WTC11 (cell line): ENCODE measurements at regions not wholly inside any gene's neighbourhood (a gene's known extent, or its start where the extent isn't known, plus 50 kb on each side); places are given as distances from the start of the nearest gene placed in this dataset.

ENCODE experiments used
- CBFB ChIP-seq: sonication (generic); formaldehyde crosslinking; IDR thresholded peaks from 2 replicates; pipeline ENCODE4 v1.8.1; 2022; ENCODE audit warnings: mild to moderate bottlenecking, low read depth, missing genetic modification reagents
- GABPB1 ChIP-seq: sonication (generic); formaldehyde crosslinking; IDR thresholded peaks from 2 replicates; pipeline ENCODE4 v1.8.1; 2023; ENCODE audit warnings: mild to moderate bottlenecking, missing genetic modification reagents
- KAT7 ChIP-seq: sonication (generic); formaldehyde crosslinking; IDR thresholded peaks from 2 replicates; pipeline ENCODE4 v1.8.1; 2023; ENCODE audit warnings: missing genetic modification reagents, mild to moderate bottlenecking, borderline replicate concordance
- MAX ChIP-seq: sonication (generic); formaldehyde crosslinking; IDR thresholded peaks from 2 replicates; pipeline ENCODE4 v1.8.0; 2022; ENCODE audit warnings: mild to moderate bottlenecking, missing genetic modification reagents
- SMAD3 ChIP-seq: sonication (generic); formaldehyde crosslinking; IDR thresholded peaks from 2 replicates; pipeline ENCODE4 v1.8.0; 2022; ENCODE audit warnings: missing genetic modification reagents, mild to moderate bottlenecking, borderline replicate concordance
- SMAD4 ChIP-seq: sonication (generic); formaldehyde crosslinking; IDR thresholded peaks from 2 replicates; pipeline ENCODE4 v1.8.0; 2022; ENCODE audit warnings: mild to moderate bottlenecking, missing genetic modification reagents
- USF1 ChIP-seq: sonication (generic); formaldehyde crosslinking; IDR thresholded peaks from 2 replicates; pipeline ENCODE4 v1.8.0; 2022; ENCODE audit warnings: mild to moderate bottlenecking, missing genetic modification reagents
- TF ChIP-seq, protein P1 (sequence below): fragments of 200-600 bp; IDR thresholded peaks from 2 replicates; pipeline ENCODE4 v1.8.0; 2022; ENCODE audit warnings: antibody characterized with exemption
- TF ChIP-seq, protein P2 (sequence below): sonication (generic); formaldehyde crosslinking; IDR thresholded peaks from 2 replicates; pipeline ENCODE4 v1.8.1; 2023; ENCODE audit warnings: mild to moderate bottlenecking, missing genetic modification reagents, moderate library complexity
- TF ChIP-seq, protein P3 (sequence below): fragments of 250-450 bp; sonication (Bioruptor Pico); IDR thresholded peaks from 2 replicates; pipeline ENCODE4 v2.1.2; 2022; ENCODE audit warnings: mild to moderate bottlenecking, moderate library complexity
- TF ChIP-seq, protein P4 (sequence below): sonication (generic); formaldehyde crosslinking; IDR thresholded peaks from 2 replicates; pipeline ENCODE4 v1.8.1; 2023; ENCODE audit warnings: mild to moderate bottlenecking, missing genetic modification reagents, borderline replicate concordance

- TF ChIP-seq CBFB (CRISPR knock-in tag) (no peak), SMAD4 (CRISPR knock-in tag) (no peak), KAT7 (CRISPR knock-in tag) (no peak), MAX (no peak), USF1 (CRISPR knock-in tag) (no peak), SMAD3 (no peak), GABPB1 (no peak)
- TF ChIP-seq, protein P1, sequence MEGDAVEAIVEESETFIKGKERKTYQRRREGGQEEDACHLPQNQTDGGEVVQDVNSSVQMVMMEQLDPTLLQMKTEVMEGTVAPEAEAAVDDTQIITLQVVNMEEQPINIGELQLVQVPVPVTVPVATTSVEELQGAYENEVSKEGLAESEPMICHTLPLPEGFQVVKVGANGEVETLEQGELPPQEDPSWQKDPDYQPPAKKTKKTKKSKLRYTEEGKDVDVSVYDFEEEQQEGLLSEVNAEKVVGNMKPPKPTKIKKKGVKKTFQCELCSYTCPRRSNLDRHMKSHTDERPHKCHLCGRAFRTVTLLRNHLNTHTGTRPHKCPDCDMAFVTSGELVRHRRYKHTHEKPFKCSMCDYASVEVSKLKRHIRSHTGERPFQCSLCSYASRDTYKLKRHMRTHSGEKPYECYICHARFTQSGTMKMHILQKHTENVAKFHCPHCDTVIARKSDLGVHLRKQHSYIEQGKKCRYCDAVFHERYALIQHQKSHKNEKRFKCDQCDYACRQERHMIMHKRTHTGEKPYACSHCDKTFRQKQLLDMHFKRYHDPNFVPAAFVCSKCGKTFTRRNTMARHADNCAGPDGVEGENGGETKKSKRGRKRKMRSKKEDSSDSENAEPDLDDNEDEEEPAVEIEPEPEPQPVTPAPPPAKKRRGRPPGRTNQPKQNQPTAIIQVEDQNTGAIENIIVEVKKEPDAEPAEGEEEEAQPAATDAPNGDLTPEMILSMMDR = no peak
- TF ChIP-seq, protein P2, sequence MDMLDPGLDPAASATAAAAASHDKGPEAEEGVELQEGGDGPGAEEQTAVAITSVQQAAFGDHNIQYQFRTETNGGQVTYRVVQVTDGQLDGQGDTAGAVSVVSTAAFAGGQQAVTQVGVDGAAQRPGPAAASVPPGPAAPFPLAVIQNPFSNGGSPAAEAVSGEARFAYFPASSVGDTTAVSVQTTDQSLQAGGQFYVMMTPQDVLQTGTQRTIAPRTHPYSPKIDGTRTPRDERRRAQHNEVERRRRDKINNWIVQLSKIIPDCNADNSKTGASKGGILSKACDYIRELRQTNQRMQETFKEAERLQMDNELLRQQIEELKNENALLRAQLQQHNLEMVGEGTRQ (CRISPR knock-in tag) = no peak
- TF ChIP-seq, protein P3, sequence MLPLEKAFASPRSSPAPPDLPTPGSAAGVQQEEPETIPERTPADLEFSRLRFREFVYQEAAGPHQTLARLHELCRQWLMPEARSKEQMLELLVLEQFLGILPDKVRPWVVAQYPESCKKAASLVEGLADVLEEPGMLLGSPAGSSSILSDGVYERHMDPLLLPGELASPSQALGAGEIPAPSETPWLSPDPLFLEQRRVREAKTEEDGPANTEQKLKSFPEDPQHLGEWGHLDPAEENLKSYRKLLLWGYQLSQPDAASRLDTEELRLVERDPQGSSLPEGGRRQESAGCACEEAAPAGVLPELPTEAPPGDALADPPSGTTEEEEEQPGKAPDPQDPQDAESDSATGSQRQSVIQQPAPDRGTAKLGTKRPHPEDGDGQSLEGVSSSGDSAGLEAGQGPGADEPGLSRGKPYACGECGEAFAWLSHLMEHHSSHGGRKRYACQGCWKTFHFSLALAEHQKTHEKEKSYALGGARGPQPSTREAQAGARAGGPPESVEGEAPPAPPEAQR = no peak
- TF ChIP-seq, protein P4, sequence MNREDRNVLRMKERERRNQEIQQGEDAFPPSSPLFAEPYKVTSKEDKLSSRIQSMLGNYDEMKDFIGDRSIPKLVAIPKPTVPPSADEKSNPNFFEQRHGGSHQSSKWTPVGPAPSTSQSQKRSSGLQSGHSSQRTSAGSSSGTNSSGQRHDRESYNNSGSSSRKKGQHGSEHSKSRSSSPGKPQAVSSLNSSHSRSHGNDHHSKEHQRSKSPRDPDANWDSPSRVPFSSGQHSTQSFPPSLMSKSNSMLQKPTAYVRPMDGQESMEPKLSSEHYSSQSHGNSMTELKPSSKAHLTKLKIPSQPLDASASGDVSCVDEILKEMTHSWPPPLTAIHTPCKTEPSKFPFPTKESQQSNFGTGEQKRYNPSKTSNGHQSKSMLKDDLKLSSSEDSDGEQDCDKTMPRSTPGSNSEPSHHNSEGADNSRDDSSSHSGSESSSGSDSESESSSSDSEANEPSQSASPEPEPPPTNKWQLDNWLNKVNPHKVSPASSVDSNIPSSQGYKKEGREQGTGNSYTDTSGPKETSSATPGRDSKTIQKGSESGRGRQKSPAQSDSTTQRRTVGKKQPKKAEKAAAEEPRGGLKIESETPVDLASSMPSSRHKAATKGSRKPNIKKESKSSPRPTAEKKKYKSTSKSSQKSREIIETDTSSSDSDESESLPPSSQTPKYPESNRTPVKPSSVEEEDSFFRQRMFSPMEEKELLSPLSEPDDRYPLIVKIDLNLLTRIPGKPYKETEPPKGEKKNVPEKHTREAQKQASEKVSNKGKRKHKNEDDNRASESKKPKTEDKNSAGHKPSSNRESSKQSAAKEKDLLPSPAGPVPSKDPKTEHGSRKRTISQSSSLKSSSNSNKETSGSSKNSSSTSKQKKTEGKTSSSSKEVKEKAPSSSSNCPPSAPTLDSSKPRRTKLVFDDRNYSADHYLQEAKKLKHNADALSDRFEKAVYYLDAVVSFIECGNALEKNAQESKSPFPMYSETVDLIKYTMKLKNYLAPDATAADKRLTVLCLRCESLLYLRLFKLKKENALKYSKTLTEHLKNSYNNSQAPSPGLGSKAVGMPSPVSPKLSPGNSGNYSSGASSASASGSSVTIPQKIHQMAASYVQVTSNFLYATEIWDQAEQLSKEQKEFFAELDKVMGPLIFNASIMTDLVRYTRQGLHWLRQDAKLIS (CRISPR knock-in tag) = no peak
These were observed 303.3 kb upstream of the ESRRG start for GRCh38 chr1:217026531-217026930.
